ENCODE measurements at regions not wholly inside any gene's neighbourhood (a gene's known extent, or its start where the extent isn't known, plus 50 kb on each side); places are given as distances from the start of the nearest gene placed in this dataset.
"Not testable (repeated sequence)": the region's sequence is repeated elsewhere in the genome, so short reads cannot be mapped to it uniquely, and the experiment has no call there.

- no peak for FAIRE-seq
Observed at GRCh38 chr21:20016435-20017005, 981.7 kb upstream of the NCAM2 start.

GRCh38 chr21:20020026-20020425 lies 978.2 kb upstream of the NCAM2 start:
- no peak for FAIRE-seq

- no peak for FAIRE-seq
Observed at GRCh38 chr21:20023193-20023592, 975.0 kb upstream of the NCAM2 start.

GRCh38 chr21:20024741-20025140 lies 973.5 kb upstream of the NCAM2 start:
- FAIRE-seq = no peak

DNA sequence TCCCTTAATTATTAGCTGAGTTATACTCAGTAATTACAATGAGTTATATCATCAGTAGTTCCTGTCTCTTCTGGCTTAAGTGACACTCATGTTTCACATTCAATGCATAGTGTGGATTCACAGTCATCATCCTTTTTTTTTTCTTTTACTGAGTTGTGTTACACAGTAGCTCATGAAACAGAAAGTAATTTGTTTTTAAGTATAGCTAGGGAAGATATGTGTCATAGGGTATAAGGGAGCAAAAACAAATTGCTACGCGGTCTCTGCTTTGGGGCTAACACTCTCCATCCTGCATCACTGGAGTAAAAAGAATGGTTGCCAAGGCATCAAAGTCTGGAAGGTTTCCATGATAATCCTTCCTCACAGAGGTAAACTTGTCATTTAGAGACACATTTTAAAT lies 971.7 kb upstream of the NCAM2 start:
- FAIRE-seq = no peak

- FAIRE-seq = no peak
Observed at GRCh38 chr21:20030390-20030789, 967.8 kb upstream of the NCAM2 start.

- FAIRE-seq = no peak
Observed at GRCh38 chr21:20031807-20032206, 966.4 kb upstream of the NCAM2 start.

DNA sequence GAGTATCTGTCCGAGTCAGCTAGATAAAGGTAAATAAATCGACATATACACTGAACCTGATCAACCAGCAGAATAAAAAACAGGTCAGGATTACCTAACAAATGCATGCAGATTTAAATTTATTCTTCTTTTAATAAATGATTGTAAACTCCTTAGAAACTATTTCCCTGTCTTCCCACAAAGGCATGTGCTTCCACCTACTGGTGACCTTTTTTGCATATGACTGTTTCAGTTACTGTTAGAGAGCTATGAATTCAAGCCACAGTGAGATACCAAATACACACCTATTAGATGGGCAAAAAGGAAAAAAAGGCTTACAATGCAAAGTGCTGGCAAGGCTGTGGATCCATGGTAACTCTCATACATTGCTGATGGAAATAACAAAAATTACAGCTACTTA lies 957.4 kb upstream of the NCAM2 start:
- FAIRE-seq = no peak

GRCh38 chr21:20045197-20045596 lies 953.0 kb upstream of the NCAM2 start:
- no peak for FAIRE-seq

GRCh38 chr21:20048130-20048837 lies 949.9 kb upstream of the NCAM2 start:
- FAIRE-seq = not testable (repeated sequence)

- no peak for FAIRE-seq
Observed at GRCh38 chr21:20083336-20083735, 914.9 kb upstream of the NCAM2 start.

DNA sequence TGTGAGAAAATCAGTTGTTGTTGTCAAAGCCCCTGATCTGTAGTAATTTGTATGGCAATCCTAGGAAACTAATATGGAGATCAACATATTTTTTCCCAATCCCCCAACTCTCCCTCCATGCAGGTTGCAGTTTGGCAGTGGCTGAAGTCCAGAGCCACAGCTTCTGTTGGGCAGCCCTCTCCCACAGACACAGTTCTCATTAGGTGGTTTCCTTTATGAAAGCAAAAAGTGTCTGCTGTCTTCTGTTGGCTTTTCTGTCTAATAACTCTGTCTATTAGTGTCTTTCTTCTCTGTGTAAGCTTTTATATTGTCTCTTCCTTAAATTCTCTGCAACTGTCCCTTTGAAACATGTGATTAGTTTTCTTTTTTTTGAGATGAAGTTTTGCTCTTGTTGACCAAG lies 914.3 kb upstream of the NCAM2 start:
- FAIRE-seq = no peak

DNA sequence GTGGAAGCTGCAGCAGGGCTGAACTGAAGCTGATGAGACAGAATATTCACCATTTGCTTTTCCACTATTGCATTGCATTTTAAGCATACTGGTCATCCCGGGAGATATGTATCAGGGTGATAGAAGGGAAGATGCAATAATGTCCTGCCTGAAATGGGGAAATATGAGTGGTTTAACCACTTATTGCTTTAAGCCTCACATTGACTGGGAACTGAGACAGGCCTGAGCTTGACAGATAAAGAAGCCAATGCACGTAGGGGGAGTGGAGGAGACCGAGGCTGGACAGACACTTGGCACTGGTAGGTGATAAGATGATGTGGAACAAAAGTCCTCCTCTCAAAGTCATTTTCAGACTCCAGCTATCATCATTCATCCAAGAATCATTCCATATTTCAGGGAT lies 911.7 kb upstream of the NCAM2 start:
- FAIRE-seq = no peak

GRCh38 chr21:20106368-20106767 lies 891.8 kb upstream of the NCAM2 start:
- no peak for FAIRE-seq

GRCh38 chr21:20108016-20108415 lies 890.2 kb upstream of the NCAM2 start:
- no peak for FAIRE-seq

- FAIRE-seq = no peak
Observed at GRCh38 chr21:20108976-20109540, 889.2 kb upstream of the NCAM2 start.

DNA sequence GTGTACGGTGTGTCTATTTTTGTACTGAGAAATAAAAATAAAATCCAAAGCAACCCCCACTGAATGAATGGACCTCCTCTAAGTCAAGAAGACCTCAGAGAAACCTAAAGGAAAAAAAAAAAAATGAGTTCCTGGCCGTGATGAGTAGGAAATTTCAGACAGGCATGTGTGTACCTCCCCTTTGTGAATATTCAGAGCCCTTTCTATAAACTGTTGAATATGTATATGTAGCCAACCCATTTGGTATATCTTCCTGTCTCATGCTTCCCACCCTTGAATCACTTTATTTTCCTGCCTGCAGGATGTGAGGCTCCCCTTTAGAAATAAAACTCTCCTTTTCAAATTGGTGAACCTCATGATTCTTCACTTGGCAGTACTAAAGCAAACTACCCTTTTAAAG lies 887.8 kb upstream of the NCAM2 start:
- no peak for FAIRE-seq

- no peak for FAIRE-seq
Observed at GRCh38 chr21:20151741-20152140, 846.5 kb upstream of the NCAM2 start.

DNA sequence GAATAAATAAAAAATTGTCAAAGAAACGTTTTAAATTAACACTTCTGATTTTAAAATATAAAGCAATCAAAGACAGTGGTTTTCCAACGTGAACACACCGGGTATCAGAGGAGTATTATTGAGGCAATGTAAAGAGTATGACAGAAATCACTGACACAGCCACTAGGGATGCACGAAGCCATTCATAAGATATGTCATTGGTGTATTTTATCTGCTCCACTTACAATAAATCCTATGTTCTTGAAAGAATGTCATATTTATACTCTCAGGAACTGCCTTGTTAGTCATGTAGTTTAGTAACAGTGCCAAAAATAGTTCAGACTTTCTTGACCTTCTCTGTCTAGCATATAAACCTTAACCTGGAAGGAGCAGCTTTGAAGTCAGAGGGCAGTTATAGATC lies 835.0 kb upstream of the NCAM2 start:
- FAIRE-seq = no peak

DNA sequence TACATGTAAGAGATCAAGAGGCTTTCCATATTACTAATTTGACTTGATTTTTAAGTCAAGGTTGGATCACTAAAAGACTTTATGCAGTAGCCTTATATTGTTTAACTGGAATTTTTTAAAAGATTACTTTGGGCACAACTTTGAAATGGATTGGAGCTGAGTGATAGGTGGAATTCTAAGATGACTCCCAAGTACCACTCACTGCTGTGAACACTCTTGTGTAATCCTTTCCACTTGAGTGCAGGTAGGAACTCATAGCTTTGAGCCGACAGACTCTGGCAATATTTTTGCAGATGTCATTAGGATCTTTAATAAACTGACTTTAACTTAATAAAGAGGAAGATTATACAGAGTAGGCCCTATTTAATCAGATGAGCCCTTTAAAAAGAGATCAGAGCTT lies 831.1 kb upstream of the NCAM2 start:
- no peak for FAIRE-seq

- FAIRE-seq = no peak
Observed at GRCh38 chr21:20169812-20170576, 828.2 kb upstream of the NCAM2 start.

DNA sequence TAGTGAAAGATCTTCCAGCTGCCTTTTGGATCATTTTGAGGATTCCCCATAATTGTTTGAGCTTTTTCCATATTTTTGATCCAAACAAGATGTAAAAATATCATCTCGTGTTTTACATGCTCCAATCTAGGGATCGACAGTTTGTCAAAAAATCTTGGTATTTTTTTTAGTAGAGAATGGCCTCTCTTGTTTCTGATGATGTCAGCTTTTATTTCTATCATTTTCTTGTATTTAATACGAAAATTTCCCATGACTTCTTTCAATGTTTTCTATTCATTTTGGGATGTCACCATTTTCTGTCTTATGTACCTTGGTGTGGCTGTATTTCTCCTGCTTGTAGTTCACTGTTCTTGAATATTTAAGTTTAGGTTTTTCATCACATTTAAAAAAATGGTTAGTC lies 812.0 kb upstream of the NCAM2 start:
- no peak for FAIRE-seq

DNA sequence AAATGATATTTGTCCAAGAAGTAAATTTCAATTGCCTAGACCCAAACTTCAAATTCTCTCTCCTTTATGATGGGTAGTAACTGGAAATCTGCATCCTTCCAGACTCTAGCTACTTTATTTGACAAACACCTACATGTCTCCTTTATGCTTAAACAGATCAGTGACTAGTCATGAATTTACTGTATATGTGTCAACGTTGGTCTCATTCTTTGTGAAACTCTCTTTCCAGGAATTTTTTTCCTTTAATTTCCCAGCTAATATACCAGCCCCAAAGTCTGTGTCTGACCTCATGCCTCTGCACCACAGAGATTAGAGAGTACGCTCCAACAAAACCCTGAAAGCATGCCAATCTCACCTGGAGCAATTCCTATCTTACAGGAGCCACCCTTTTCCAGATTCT lies 811.2 kb upstream of the NCAM2 start:
- FAIRE-seq = no peak

DNA sequence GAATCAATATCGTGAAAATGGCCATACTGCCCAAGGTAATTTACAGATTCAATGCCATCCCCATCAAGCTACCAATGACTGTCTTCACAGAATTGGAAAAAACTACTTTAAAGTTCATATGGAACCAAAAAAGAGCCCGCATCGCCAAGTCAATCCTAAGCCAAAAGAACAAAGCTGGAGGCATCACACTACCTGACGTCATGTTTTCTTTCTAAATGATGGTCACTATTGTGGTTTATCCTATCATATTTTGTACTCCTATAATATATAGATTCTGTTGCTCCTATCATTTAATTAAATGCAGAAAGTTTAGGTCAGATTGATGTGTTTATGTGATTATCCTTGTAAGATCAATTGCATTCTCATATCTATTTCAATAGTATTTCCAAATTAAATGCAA lies 796.9 kb upstream of the NCAM2 start:
- FAIRE-seq = not testable (repeated sequence)
